Stimulated activated CD4-positive, alpha-beta T cell treated with anti-CD3 and anti-CD28 coated beads, TNF-alpha, amount 100 ng/mL, for 1 hour (primary cell): ENCODE measurements at regions not wholly inside any gene's neighbourhood (a gene's known extent, or its start where the extent isn't known, plus 50 kb on each side); places are given as distances from the start of the nearest gene placed in this dataset.

Experiments
- DNase-seq, 3 donors: peaks; one replicate each; pipeline ENCODE4 v3.0.0-alpha.2; 2020; ENCODE audit warnings: low read depth in 3 of 3, low spot score in 1 of 3

DNA sequence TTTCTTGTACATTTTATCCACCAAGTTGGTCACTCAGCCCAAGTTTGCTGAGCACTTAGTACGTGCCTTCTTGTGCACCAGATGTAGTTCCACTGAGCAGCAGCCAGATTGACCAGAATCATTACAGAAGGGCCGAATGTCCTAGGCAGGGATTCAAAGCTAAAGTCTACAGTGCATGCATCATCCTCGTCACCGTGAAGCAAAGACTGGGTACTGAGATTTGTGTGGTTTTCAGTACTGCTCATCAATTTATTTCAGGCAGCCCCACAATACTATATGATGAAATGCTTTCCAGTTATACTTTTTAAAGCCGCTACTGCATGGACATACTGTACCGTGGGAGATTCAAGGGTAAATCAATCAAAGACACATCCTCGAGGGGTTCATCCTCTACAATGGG is 227.0 kb downstream of the ARRDC4 start:
- no peak for DNase-seq

DNA sequence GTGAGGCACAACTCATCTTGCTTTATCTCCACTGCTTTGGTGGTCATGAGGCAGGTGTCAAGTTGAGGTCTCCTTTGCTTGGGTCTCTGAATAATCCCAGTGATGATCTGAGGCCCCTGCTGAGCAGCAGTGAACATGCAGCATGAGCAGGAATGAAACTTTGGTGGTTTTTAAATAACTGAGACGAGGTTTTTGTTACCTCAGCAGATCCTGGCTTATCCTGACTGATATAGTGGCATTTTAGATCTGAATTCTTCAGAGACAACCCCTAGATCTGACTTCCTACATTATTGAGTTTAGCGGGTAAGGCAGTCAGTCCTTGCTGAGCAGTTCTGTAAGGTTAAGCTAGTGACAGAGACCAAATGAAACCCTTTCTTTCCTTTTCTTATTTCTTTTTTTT is 230.4 kb downstream of the ARRDC4 start:
- DNase-seq, result no peak

DNA sequence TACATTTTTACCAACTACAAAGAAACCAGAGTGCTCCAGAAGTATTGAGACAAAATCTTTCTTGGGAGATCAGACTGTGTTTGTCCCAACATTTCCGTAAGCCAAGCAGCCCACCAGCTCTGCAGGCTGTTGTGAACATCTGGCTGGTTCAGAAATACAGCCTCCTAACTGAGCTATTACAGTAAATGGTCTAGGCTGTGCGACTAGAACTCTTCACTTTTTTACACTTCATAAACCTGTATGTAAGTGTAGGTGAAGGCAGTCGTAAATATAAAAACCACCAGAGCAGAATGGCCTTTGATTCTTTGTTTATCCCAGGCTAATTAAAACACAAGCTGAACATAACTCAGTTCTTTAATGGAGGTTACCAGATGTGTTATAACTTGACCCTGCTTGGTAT is 235.3 kb downstream of the ARRDC4 start:
- no peak for DNase-seq

DNA sequence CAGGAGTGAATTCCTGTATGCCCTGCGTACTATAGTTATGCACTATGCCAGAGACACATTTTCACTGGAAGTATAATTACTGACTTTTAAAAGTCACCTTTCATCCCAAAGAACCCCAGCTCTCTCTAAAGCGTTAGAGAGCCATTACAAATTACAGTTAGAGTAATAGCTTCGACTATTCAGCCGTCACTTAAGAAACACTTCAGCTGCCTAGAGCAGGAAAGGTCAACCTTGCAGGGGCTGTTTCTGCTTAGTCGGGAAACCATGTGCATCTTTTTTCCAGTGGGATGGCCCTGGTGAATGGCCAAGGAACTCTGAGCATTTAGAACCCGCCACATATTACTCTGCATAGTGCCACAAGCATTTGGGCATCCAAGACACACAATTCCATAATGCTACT is 235.9 kb downstream of the ARRDC4 start:
- no peak for DNase-seq

DNA sequence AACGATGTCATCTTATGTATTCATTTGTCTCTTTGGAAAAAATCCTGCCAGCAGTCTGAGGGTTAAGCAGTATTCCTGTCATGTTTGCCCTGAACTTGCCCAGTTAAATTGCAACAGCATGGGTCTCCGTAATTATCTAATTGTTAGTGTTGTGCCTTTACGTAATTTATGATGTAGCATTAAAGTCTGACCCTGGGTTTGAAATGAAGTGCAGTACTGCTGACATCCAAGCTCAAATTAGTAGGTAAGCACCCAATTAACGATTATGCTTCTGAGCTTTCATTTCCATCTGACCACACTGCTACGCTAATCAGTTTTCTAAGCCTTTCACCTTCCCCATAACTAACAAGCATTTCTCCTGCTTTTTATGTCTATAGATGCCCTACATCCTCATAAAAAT is 241.8 kb downstream of the ARRDC4 start:
- DNase-seq, result no peak

DNA sequence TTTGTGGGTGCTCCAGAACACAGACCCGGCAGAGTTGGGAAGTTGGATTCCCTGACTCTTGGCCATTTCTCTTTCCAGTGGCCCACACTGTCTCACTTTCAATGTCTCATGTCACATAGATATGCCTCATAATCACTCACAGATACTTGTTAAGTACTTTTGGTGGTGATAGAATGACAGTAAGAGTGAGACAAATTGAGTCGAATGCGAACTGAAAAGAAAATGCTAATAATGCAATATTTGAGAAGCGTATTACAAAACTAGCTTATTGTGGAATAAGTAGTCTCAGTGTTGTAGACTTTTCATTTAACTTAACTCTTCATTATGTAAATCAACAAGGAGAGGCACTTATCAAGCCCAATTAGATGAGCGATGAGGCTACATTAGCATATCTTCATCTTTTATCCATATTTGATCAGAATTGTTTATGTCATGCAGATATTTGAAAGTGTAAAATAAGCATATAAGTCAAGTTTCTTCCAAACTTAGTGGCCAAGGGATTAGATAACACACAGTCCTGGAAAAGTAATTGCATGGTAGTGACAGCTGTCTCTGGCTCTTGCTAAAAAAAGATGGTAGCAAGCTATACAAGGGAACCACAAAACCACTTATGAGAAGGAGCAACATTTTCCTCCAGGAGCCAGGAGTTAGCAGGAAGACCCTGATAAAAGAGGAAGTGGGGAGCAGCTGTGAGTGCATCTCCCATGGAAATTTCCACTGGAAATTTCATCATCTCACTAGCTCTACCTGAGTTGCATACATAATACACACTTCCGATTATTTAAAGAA is 243.6 kb downstream of the ARRDC4 start:
- no peak for DNase-seq

DNA sequence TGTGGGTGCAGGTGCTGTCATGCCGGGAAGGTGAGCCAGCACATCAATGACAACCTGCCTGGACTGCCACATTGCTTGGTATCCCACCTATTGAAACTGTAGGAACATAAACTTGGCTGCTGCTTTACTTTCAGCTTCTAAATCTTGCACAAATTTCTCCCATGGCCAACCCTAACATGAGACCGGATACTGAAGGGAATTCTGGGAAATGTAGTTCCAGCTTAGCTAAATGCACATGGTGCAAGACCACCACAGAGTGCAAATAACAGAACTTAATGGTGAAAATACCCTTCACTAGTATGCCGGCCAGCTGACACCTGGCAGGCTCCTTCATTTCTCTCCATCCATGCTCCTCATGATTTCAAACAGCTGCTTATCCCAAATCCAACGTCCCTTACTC is 247.4 kb downstream of the ARRDC4 start:
- no peak for DNase-seq

DNA sequence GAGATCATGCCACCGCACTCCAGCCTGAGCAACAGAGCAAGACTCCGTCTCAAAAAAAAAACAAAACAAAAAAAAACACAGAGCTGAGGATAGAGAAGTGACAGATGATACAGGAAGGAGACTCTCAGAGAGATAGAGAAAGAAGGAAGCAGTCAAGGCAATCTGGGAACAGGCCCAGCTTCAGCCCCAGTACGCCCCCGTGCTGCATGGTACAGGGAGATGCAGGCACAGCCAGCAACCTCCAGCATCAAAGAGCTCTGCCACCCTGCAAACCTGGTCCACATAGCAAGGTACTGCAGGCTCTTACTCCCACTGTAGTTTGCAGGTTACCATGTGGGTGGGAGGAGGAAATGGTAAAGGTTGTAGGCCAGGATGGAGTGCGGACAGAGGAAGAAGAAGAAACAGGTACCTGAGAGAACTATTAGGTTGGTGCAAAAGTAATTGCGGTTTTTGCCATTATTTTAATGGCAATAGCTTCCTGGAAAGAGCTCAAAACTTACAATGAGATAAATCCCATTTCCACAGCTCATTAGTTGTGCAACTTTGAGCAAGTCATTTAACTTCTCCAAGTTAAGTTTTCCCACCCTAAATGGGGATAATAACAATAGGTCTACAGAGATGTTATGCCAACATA is 253.0 kb downstream of the ARRDC4 start:
- DNase-seq, result no peak

DNA sequence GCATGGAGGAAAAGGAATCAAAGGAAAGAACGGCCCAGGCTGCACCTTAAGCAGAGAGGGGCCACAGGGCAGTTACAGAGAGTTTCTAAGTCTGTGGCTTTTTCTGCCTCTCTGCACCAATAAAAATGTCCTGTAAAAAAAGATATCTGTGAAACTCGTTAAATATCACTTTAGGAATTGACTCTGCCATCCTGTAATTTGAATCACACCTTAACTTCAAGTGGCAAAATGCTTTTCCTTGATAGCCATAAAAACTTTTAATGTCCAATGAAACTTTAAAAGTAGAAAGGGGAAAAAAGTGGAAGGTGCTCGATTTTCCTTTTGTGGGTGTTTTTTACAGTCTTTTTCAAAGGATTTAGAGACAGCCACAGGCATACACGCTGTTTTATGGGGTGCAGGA is 255.7 kb downstream of the ARRDC4 start:
- no peak for DNase-seq

DNA sequence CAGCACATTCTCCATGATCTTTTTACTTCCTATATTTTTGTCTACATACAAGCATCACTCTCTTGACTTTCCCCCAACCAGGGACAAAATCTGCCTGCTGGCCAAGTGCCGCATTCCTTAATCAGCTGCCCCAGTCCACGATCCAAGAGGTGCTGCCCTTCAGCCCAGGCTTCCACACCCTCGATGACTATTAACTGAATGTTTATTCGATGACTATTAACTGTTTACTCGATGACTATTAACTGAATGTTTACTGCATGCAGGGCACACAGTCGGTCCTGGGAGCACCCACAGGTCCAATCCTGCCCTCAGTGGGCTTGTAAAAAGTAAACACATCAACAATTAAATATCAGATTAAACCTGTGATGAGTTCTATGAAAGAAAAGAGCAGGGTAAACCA is 256.9 kb downstream of the ARRDC4 start:
- DNase-seq, result no peak

DNA sequence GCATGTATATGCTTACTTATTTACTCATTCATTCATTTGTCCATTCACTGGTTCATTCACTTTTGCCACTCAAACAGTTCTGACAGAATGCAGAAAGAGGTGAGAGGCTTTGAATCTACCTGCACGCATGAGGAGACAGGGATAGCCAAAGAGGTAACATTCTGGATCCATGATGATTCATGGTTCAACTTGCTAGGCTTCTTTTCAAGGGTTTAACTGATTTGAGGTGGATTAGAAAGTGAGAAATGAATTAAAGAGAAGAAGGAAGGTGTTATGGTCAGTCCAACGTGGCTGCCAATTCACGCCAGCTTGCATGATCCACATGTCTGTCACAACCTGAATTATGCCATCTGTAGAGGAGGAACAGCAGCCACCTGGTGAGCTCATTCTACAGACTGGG is 260.6 kb downstream of the ARRDC4 start:
- no peak for DNase-seq

DNA sequence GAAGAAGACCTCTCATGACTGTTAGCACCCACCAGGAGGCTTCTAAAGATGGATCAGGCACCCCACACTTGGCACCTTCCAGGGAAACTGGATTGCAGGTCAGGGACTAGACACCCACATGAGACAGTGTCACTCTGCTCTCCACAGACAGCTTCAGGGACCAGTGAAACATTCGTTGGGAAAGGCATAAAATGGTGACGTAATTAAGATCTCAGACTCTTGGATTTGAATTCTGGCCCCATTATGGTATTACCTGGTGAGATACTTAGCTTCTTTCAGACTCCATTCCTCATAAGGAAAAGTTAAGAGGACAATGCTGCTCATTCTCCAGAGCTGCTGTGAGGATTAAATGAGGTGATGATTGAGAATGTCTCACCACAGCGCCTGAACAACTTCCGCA is 261.1 kb downstream of the ARRDC4 start:
- no peak for DNase-seq

DNA sequence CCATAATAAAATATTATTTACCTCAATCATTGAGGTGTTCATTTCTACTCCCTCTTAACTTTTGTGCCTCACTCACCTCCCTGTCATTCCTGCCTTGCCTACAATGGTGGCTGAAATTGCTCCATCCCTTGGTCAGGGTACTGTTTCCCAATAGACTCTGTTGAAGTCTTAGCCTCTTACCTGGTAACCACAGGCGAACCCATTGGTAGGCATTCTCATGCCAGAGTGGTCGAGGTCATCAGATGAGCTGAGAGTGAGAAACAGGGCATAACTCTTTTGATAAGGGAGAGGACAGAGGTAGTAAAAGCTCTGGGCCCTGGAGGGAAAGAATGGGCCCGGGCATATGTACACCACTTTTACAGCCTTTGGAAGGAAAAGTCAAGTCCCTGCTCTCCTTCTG is 265.6 kb downstream of the ARRDC4 start:
- DNase-seq, result no peak

DNA sequence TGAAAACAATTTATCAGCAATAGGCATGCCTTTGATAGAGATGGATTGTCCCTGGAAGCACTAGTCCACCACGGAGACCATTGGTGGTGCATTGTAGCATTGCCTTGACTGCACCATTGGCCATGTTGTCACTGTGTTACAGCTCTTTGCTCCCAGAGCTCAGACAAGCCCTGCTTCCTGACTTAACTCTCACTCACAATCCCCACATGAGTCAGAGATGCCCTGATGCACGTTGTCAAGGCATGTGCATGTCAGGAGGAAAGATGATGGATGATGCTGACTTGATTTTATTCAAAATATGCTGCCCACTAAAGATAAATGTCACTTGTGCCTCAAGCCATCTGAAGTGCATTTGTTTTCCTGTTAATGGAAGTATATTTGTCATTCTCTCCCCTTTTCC is 266.1 kb downstream of the ARRDC4 start:
- no peak for DNase-seq

DNA sequence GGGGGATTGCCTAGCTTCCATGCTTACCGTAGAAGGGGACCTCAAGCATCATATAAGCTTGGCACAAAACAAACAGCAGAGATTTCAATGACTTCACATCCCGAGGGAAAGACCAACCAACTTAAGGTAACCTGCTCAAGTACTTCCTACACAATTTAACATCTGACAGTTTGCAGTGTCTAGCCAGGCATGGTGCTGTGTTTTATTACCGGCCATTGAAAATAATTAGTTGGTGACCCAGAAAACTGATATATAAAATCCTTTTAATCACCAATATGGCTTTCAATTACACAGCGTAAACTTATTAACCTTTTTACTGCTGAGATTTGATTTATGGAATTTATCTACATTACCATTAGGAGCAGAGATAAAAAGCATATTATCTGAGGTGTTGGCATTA is 268.3 kb downstream of the ARRDC4 start:
- DNase-seq, result no peak

DNA sequence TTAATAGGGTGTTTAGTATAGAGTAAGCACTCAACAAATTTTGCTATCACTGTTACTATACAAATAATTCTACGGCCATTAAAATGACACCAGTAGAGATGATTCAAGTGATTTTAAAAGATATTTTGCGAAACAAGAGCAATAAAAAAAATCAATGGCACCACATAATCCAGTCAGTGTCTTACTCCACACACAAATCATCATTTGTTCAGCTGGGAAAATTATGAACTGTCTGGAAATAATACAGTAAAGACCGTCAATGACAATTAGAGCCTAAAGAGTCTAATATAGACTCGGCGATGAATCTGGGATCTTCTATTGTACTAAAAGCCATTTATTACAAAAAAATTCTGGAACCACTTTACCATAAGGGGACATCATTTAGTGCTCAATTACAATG is 270.5 kb downstream of the ARRDC4 start:
- no peak for DNase-seq

DNA sequence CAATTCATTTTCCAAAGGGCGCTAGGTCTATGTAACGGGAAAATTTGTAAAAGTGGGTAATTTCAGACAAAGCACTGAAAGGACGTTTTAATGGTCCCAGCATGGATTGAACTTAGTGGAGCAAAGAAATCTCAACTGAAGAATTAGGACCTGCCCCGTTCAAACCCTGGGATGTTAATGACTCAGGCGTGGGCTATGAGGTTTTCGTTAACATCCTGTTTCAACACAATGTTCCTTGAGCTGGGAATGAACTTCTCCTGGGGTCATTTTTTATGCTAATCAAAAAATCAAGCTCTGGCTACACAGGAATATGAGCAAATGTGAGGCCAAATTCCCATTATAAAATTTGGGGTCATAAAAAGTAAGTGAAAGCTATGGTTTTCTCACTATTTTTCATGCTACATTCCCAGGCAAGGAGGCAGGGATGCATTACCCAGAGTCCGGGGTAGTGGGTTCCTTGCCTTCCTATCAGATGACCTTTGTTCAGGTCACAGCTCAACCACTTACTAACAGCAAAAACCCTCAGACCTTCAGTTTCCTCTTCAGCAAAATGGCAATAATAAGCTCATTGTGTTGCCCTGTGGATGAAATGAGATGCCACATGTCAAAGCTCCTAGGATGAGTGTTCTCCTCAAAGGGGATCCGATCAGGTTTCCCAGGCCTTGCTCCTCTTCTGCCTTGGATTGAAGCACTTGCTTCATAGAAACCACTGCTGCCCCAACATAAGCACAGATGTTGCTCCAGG is 271.4 kb downstream of the ARRDC4 start:
- DNase-seq, result no peak

DNA sequence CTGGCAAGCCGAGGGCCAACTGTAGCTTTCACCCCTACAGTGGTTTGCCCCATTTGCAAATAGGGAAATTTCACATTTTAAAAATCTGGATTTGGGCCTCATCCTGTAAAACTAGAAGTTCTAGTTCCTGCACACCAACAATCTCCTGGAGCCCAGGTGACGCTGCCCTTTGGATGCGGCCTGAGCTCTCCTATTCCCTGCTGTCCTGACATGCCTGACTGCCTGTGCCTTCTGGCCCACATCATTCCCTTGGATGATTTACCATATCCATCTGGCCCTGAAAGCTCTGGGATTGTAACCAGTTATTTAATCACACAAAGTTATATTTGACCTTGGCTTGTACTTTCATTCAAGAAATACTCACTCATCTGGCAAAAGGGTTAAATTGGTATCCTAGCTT is 272.3 kb downstream of the ARRDC4 start:
- DNase-seq, result no peak

DNA sequence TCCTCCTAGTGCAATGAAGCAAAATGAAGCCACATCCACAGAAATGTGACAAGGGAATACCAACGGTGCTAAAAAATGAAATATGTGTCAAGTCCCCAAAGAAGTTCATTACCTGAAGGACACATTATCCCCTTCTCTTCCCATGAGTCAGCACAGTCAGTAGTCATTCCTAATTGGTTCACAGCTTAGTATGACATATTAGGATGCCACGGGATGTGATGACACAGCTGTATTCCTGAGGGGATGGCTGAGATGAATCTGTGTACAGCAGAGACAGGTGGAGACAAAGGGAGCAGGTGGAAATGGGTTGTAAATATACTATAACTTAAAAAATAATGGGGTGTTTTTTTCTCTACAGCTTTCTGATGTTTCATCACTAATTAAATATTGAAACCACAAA is 273.4 kb downstream of the ARRDC4 start:
- DNase-seq, result no peak

DNA sequence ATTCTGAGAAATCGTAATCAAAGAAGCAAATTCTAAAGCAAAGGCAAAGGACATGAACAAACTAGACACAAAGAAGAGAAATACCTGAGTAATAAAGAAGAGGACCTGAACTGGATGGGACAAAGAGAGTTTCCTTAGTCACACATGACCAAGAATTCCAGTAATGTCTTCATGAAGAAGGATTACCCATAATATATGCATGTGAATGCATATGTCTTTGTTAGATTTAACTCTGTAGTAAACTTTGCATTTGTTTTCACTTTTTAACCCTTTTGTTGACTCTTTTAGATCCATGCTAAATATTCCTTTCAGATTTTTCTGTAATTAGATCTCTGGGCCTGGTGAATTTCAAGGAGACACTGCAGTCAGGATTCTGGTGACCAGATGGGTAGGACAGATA is 279.8 kb downstream of the ARRDC4 start:
- no peak for DNase-seq

DNA sequence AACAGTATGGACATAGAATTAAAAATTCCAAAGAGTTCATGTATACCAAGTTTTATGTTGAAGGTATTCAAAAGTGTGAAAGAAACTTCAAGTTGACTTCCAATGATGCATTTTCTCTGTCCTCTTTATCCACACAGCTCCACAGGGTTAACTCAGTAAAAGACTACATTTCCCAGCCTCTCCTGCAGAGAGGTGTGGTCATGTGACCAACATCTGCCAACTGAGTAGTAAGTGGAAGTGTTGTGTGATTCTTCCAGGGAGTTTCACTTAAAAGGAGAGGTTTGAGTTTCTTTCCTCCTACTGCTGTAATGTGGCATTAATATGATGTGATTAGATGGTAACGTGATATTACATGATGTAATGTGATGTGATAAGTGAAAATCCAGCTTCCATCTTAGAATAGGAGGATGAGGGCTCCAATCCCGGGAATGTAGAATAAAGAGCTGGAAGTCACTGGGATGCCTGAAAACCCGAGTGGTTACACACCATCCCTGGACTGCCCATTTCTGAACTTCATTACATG is 280.6 kb downstream of the ARRDC4 start:
- DNase-seq, result no peak

DNA sequence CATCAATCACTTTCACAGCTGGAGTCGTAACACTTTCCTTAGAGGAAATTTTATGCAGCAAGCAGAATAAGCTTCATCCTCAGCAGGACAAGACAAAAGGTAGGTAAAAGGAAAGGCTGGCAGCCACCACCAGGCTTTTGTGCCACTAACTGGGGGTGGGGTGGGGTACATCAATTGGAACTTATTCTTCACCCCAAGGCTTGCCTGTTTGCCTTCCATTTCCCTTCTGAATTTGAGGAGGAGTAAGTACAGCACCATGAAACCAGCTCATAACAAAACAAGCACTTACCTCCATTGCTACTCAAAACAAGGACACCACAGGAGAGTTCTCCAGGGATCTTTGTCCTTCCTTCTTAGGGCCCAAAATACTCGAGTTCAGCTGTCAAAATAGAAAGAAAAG is 296.8 kb downstream of the ARRDC4 start:
- no peak for DNase-seq
